Heart right ventricle (tissue), 16 donors: ENCODE measurements at regions not wholly inside any gene's neighbourhood (a gene's known extent, or its start where the extent isn't known, plus 50 kb on each side); places are given as distances from the start of the nearest gene placed in this dataset.

ENCODE experiments used
- ATAC-seq, 8 donors: fragments of 200-7000 bp; cut with Tn5 transposase; one replicate each; pipeline ENCODE4 v1.9.1; 2020; ENCODE audit warnings: mild to moderate bottlenecking in 8 of 8, moderate library complexity in 8 of 8, moderate number of reproducible peaks in 1 of 8
- DNase-seq, 2 donors: peaks; one replicate each; pipeline ENCODE4 v3.0.0-alpha.2; 2020
- H3K27ac ChIP-seq, 10 donors: fragments of 200-600 bp; sonication (generic) in 2 of 10; one replicate each; pipeline versions ENCODE4 v1.5.0 to v1.8.0; 2020 to 2022; ENCODE audit warnings: mild to moderate bottlenecking in 3 of 10
- H3K27me3 ChIP-seq, 7 donors: fragments of 200-600 bp; one replicate each; pipeline ENCODE4 v1.8.0; 2021 to 2022; ENCODE audit warnings: mild to moderate bottlenecking in 2 of 7
- H3K36me3 ChIP-seq, 9 donors: fragments of 200-600 bp; sonication (generic) in 1 of 9; one replicate each; pipeline versions ENCODE4 v1.5.0 to v1.8.0; 2020 to 2022; ENCODE audit warnings: mild to moderate bottlenecking in 2 of 9
- H3K4me1 ChIP-seq, 9 donors: fragments of 200-600 bp; sonication (generic) in 1 of 9; one replicate each; pipeline versions ENCODE4 v1.5.0 to v1.8.0; 2020 to 2022; ENCODE audit warnings: mild to moderate bottlenecking in 4 of 9
- H3K4me3 ChIP-seq, 10 donors: fragments of 200-600 bp; sonication (generic) in 2 of 10; one replicate each; pipeline versions ENCODE4 v1.5.0 to v1.8.0; 2020 to 2022; ENCODE audit warnings: mild to moderate bottlenecking in 7 of 10, moderate library complexity in 2 of 10
- H3K9me3 ChIP-seq, 11 donors: fragments of 200-600 bp in 10 of 11; sonication (generic) in 2 of 11; one replicate each; pipeline versions ENCODE4 v1.5.0 to v1.8.0; 2013 to 2022; ENCODE audit warnings: mild to moderate bottlenecking in 2 of 11, control low read depth in 1 of 11, moderate library complexity in 1 of 11
- WGBS, 2 donors: extraction: QIAGEN DNeasy Blood & Tissue Kit; methylation state at CpG; one replicate each; pipeline ENCODE4 v1.1.7; 2013; ENCODE audit warnings: inconsistent platforms in 1 of 2; 5-methylcytosine and 5-hydroxymethylcytosine counted together
- intact Hi-C, 10 donors: fragments of 100-400 bp; cut with DNase I; formaldehyde crosslinking; loops; one replicate each; pipeline versions ENCODE4 v1.11.1 to v1.14.2; 2022
- TF ChIP-seq, protein P1 (sequence below), 9 donors: fragments of 200-600 bp; sonication (generic) in 2 of 9; IDR thresholded peaks; one replicate each; pipeline versions ENCODE4 v1.5.0 to v1.8.0; 2021 to 2022; ENCODE audit warnings: antibody characterized with exemption in 9 of 9, mild to moderate bottlenecking in 5 of 9, moderate library complexity in 1 of 9
- donor health status: Arrhythmogenic right ventricular cardiomyopathy.
- donor health status: ischemic (EF 13 %, LVEDD 7.1; RV severe dilation, severe dysfunction).
- donor health status: healthy with polysubstance abuse.
- donor health status: DM: no; HTN: yes; CAD: no.
- donor health status: DM: no; HTN: no; CAD: no.
- donor health status: ischemic (EF 25% LVEDD 6.9; RV normal size, moderate dysfunction).
- donor health status: ischemic (EF 25% LVEDD 5.7; RV mildly dilated, moderate dysfunction).
- donor health status: healthy.
- donor health status: DM: yes; HTN: yes; CAD: no.
- donor health status: Ischemic cardiomyopathy.
- donor health status: ischemic (EF 35%, LVEDD 5.7; RV mildly dilated, moderate dysfunction).
- donor health status: nonischemic (EF 11% LVEDD 7.7; RV severe dilation, severe dysfunction).
- donor health status: DM: yes; HTN: yes; CAD: no.
- donor health status: PGD.
- donor health status: ischemic (EF 29% LVEDD 5.4; RV normal size, mild dysfunction).
- donor health status: nonischemic (EF 23%, LVEDD 6.1; RV moderate dilation, normal function).

DNA sequence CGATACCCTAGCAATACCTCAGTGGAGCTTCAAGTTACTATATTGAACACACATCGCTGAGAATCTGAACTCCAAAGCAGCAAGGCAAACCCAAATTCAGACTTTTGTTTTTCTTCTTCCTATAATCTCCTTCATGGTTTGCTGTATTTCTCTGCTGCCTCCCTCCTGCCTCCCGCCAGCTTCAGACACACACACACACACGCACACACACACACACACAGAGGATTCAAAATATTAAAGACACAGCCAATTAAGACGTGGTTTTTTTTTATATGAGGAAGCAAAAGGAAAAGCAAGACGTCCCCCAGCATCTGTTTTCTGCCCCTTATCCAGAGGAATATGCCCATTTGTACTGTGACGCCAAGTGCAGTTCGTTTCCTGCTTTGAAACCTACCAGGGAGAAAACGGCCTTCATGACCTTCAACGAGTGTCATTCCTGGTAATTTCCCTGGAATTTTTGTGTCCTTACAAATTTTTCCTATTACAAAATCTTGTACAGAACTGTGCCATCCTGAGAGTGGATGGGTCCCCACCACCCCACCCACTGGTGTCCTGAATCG, 547.9 kb upstream of the ID2 start:
- WGBS, 2 donors = 68 to 73% methylated on average over 11 of the region's 11 CpGs
- intact Hi-C loops = loop anchor here in 3 of 10 donors (5.0 to 10.0 kb wide), 4 partner anchors 91 to 543 kb away; no protein-coding TSS in a partner anchor

DNA sequence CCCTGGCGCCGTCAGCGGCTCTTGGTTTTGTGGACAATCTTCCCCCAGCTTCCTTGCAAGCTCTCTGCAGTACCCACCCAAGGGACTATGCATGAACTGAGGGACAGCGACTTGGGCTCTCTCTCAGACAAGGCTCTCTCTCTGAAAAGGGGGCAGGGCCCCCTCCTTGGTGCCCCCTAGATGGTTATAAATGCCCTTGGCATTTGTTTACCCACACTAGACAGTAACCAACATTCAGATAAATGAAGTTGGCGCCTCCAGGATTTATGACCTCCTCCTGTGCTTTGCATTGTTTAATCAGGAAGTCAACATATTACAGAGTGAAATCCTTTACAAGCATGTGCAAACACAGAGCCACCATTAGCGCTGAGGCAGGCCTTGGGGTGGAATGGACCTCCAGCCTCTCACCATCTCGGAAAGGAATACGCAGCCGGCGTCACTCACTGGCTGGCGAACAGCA, 547.4 kb upstream of the ID2 start:
- H3K27ac ChIP-seq = peak overlapping the region in 9 of 10 donors; percentile 55 to 79 (median 73)
- peaks cover 0 to 7% (median 0%) of the 10 kb centered on the region in 11 donors for H3K9me3 ChIP-seq
- 73 to 77% methylated on average over 11 of the region's 11 CpGs for WGBS, 2 donors
- H3K36me3 ChIP-seq = no peaks in the 10 kb centered on the region
- intact Hi-C loops = loop anchor here in 3 of 10 donors (5.0 to 10.0 kb wide), 4 partner anchors 90 to 543 kb away; no protein-coding TSS in a partner anchor
- no peaks in the 10 kb centered on the region for H3K27me3 ChIP-seq
- ATAC-seq (peak in 6 of 8 donors; percentile 12 to 66 (median 40)), DNase-seq (no peak)
- TF ChIP-seq, protein P1, sequence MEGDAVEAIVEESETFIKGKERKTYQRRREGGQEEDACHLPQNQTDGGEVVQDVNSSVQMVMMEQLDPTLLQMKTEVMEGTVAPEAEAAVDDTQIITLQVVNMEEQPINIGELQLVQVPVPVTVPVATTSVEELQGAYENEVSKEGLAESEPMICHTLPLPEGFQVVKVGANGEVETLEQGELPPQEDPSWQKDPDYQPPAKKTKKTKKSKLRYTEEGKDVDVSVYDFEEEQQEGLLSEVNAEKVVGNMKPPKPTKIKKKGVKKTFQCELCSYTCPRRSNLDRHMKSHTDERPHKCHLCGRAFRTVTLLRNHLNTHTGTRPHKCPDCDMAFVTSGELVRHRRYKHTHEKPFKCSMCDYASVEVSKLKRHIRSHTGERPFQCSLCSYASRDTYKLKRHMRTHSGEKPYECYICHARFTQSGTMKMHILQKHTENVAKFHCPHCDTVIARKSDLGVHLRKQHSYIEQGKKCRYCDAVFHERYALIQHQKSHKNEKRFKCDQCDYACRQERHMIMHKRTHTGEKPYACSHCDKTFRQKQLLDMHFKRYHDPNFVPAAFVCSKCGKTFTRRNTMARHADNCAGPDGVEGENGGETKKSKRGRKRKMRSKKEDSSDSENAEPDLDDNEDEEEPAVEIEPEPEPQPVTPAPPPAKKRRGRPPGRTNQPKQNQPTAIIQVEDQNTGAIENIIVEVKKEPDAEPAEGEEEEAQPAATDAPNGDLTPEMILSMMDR (IDR thresholded peaks at IDR 0.05) = no peak
- no peak overlapping the region for H3K4me3 ChIP-seq
- H3K4me1 ChIP-seq = peaks cover 4 to 44% (median 31%) of the 10 kb centered on the region in 9 donors

More for the DNA sequence above, 547.9 kb upstream of the ID2 start:
- Histone ChIP-seq H3K4me3 (no peak overlapping the region), H3K9me3 (peaks cover 0 to 8% (median 0%) of the 10 kb centered on the region in 11 donors), H3K27ac (peak overlapping the region in 8 of 10 donors; percentile 55 to 79 (median 74)), H3K27me3 (no peaks in the 10 kb centered on the region), H3K36me3 (no peaks in the 10 kb centered on the region), H3K4me1 (peaks cover 4 to 44% (median 30%) of the 10 kb centered on the region in 9 donors)
- DNase-seq (no peak), ATAC-seq (no peak)
- TF ChIP-seq, protein P1 (IDR thresholded peaks at IDR 0.05) = no peak

DNA sequence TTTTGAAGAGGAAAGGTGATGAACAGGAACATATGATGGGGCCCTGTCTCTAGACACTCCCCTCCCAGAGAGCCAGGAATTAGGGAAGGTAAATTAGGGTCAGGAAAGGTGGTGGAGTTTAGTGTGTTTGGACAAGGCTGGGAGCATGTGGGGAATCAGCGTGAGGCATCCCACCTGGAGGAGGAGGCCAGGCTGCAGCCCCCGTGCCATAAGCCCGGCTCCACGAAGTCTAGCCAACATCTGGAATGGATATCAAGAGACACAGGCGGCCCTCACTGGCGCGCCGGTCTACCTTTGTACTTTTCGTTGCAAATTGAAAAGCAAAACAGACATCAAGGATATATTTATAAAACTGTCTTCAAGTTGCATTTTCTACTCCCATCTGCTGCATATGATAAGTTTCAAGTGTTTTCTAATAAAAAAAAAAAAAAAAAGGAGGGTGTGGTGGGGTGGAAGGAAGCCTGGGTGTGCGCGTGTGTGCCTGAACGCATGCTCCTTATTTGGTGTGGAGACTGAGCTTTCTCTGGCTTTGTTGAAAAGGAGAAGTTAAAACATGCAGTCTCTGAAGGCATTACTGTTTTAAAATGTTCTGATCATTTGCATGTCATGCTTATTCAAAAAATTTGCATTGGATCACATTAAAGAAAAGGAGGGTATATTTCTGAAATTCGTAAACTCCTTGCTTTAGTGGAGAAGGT, 546.7 kb upstream of the ID2 start:
- WGBS, 2 donors = 55 to 60% methylated on average over 13 of the region's 13 CpGs

DNA sequence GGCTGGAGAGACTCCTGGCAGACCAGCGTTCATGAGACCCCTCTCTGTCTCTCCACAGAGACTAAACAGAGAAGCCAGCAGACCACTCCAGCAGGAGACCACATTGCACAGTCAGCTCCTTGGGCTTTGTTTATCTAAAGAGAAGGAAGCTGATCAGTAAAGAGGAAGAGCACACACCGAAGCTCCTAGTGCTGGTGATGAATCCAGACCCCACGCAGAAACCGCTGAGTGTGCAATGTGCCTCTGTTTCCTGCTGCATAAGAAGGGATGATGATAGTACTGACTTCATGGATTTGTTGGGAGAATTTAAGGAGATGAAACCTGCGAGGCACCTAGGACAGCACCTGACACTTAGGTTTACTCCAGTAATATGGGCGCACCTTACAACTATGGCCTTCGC, 544.1 kb upstream of the ID2 start:
- no peak for ATAC-seq
- DNase-seq = no peak
- H3K4me1 ChIP-seq = peaks cover 4 to 40% (median 26%) of the 10 kb centered on the region in 9 donors
- WGBS, 2 donors = 75 to 87% methylated on average over 7 of the region's 7 CpGs
- H3K36me3 ChIP-seq = no peaks in the 10 kb centered on the region
- no peaks in the 10 kb centered on the region for H3K27me3 ChIP-seq
- no peak overlapping the region for H3K4me3 ChIP-seq
- TF ChIP-seq, protein P1 (IDR thresholded peaks at IDR 0.05) = no peak
- intact Hi-C loops = loop anchor here in 2 of 10 donors (10.0 kb wide), 3 partner anchors 87 to 537 kb away; no protein-coding TSS in a partner anchor
- no peak overlapping the region for H3K27ac ChIP-seq
- no peaks in the 10 kb centered on the region for H3K9me3 ChIP-seq

More for the DNA sequence above, 546.7 kb upstream of the ID2 start:
- DNase-seq (peak; percentile 45 to 73), ATAC-seq (peak in 7 of 8 donors; percentile 52 to 79 (median 74))
- Histone ChIP-seq H3K27me3 (no peaks in the 10 kb centered on the region), H3K27ac (peak overlapping the region in 9 of 10 donors; percentile 55 to 79 (median 73)), H3K4me3 (no peak overlapping the region), H3K4me1 (peaks cover 4 to 44% (median 31%) of the 10 kb centered on the region in 9 donors), H3K9me3 (peaks cover 0 to 7% (median 0%) of the 10 kb centered on the region in 11 donors), H3K36me3 (no peaks in the 10 kb centered on the region)
- intact Hi-C loops = loop anchor here in 3 of 10 donors (5.0 to 10.0 kb wide), 4 partner anchors 90 to 542 kb away; no protein-coding TSS in a partner anchor
- TF ChIP-seq, protein P1 (IDR thresholded peaks at IDR 0.05) = no peak
